WERI-Rb-1 (cell line): ENCODE measurements at regions not wholly inside any gene's neighbourhood (a gene's known extent, or its start where the extent isn't known, plus 50 kb on each side); places are given as distances from the start of the nearest gene placed in this dataset.

Experiments used
- DNase-seq: peaks from one replicate; pipeline ENCODE4 v3.0.0-alpha.2; 2020
- H3K27ac ChIP-seq: fragments of 250-450 bp; sonication (Bioruptor Pico); 2 replicates; pipeline ENCODE4 v1.5.1; 2020; ENCODE audit warnings: mild to moderate bottlenecking, moderate library complexity
- H3K27me3 ChIP-seq: fragments of 250-450 bp; sonication (Bioruptor Pico); 2 replicates; pipeline ENCODE4 v1.5.1; 2021; ENCODE audit warnings: mild to moderate bottlenecking, low read depth, moderate library complexity; ENCODE audit not compliant: insufficient read depth, severe bottlenecking
- H3K36me3 ChIP-seq: fragments of 250-450 bp; sonication (Bioruptor Pico); 2 replicates; pipeline ENCODE4 v1.5.1; 2020; ENCODE audit warnings: mild to moderate bottlenecking, moderate library complexity
- H3K4me3 ChIP-seq: 2 replicates; pipeline ENCODE4 v1.5.1; 2011; ENCODE audit warnings: low read depth, mild to moderate bottlenecking, control low read depth, low read length
- H3K9me3 ChIP-seq: fragments of 250-450 bp; sonication (Bioruptor Pico); 2 replicates; pipeline ENCODE4 v1.5.1; 2021; ENCODE audit warnings: mild to moderate bottlenecking, moderate library complexity; ENCODE audit not compliant: severe bottlenecking
- CTCF ChIP-seq: IDR thresholded peaks from 2 replicates; pipeline ENCODE4 v1.5.1; 2011; ENCODE audit warnings: low read depth, mild to moderate bottlenecking, control low read depth, inconsistent platforms, low read length

GRCh38 chr2:66866331-66867062 lies 431.6 kb downstream of the MEIS1 start:
- Histone ChIP-seq H3K9me3 (no peaks in the 10 kb centered on the region), H3K4me3 (no peak overlapping the region), H3K27ac (no peak overlapping the region), H3K27me3 (peaks cover 8% of the 10 kb centered on the region), H3K36me3 (no peaks in the 10 kb centered on the region)
- DNase-seq, result no peak
- no peak for TF ChIP-seq CTCF

- no peak for TF ChIP-seq CTCF
- DNase-seq, result no peak
- Histone ChIP-seq H3K36me3 (no peaks in the 10 kb centered on the region), H3K9me3 (no peaks in the 10 kb centered on the region), H3K4me3 (no peak overlapping the region), H3K27ac (no peak overlapping the region), H3K27me3 (peaks cover 8% of the 10 kb centered on the region)
These were observed 432.1 kb downstream of the MEIS1 start for GRCh38 chr2:66867063-66867441.

GRCh38 chr2:66869076-66869475 lies 434.2 kb downstream of the MEIS1 start:
- Histone ChIP-seq H3K27me3 (peaks cover 12% of the 10 kb centered on the region), H3K27ac (no peak overlapping the region), H3K9me3 (no peaks in the 10 kb centered on the region), H3K36me3 (no peaks in the 10 kb centered on the region), H3K4me3 (no peak overlapping the region)
- no peak for TF ChIP-seq CTCF
- DNase-seq, result no peak

- no peak overlapping the region for H3K4me3 ChIP-seq
- H3K27me3 ChIP-seq, result peaks cover 26% of the 10 kb centered on the region
- TF ChIP-seq CTCF, result no peak
- no peak for DNase-seq
- no peak overlapping the region for H3K27ac ChIP-seq
- no peaks in the 10 kb centered on the region for H3K36me3 ChIP-seq
- no peaks in the 10 kb centered on the region for H3K9me3 ChIP-seq
These were observed 437.4 kb downstream of the MEIS1 start for GRCh38 chr2:66872081-66872985.

GRCh38 chr2:66872986-66873754 lies 438.2 kb downstream of the MEIS1 start:
- no peak for DNase-seq
- TF ChIP-seq CTCF, result no peak
- Histone ChIP-seq H3K9me3 (no peaks in the 10 kb centered on the region), H3K36me3 (no peaks in the 10 kb centered on the region), H3K4me3 (no peak overlapping the region), H3K27me3 (peaks cover 24% of the 10 kb centered on the region), H3K27ac (no peak overlapping the region)
